Stimulated activated CD4-positive, alpha-beta T cell treated with anti-CD3 and anti-CD28 coated beads, Interleukin-1b, Interleukin-23, amount 100 ng/mL, for 24 hours (primary cell): ENCODE measurements at regions not wholly inside any gene's neighbourhood (a gene's known extent, or its start where the extent isn't known, plus 50 kb on each side); places are given as distances from the start of the nearest gene placed in this dataset.

Experiments
- DNase-seq, 4 experiments: peaks; one replicate each; pipeline ENCODE4 v3.0.0-alpha.2; 2020; ENCODE audit warnings: low read depth in 4 of 4, low spot score in 1 of 4

DNA sequence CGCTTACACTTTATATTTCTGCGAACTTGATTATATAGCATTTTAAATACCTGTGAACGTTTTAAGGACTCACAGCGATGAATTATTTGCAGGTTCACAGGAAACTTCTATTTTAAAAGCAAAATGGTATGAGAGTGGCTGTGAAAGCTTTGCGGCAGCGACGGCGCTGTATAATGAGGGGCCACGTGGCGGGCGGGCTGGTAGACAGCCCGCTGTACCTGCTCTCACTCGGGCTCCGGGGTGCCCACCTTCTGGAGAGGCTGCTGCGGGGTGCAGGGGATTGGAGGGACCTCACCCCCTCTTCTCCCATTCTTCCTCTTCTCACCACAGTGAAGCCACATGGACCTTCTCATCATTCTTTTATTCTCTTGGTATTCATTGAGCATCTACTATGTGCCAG, 164.2 kb upstream of the MYL2 start:
- DNase-seq: no peak

DNA sequence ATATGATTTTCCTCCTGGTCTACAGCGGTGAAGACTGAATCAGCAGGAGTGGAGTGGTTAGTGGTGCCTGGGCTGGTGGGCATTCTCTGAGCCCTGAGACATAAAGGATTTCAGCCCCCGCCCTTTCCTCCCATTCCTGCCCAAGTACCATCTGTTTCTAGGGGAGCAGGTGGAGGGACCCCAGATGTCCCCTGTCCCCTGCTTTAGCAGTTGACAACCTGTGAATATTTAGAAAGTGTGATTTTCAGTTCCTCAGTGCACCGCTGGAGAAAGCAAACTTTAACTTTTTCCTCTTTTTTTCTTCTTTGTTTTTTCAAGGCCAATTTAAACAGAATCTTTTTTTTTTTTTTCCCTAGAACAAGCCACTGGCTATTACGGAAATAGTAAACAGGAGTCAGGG, 163.8 kb upstream of the MYL2 start:
- no peak for DNase-seq

DNA sequence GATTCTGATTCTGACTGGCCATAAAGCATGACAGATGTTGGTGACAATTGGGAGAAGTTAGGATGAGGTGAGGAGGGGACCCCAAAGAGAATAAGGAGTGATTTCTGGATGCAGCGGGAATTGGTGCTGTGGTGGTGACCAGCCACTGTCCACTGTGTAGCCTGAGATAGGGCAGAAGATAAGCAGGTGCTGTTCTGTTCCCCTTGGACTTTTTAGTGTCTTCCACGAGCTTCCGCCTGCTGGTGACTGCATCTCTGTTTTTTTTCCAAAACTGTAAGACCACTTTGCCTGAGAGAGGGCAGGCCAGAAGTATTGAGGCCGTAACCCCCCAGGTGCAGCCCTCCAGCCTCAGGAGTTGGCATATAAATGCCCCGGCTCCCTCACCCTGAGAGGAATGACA, 161.2 kb upstream of the MYL2 start:
- no peak for DNase-seq

DNA sequence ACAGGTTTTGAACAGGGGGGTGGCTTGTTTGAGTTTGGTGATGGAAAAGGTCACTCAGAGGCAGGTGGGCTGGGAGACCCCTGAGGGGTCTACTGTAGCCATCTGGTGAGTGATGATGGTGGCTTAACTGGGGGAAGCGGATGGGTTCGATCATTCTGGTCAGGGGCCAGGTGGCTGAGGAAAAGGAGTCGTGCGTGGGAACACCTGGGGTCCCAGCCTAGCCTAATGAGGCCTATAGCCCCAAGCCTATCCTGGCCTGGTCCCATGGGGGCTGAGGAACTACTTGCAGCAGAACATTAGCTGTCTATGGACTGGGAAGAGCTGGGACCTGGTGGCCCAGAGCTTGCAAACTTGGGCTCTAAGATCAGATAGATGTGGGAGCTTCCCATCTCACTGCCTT, 158.4 kb upstream of the MYL2 start:
- no peak for DNase-seq

DNA sequence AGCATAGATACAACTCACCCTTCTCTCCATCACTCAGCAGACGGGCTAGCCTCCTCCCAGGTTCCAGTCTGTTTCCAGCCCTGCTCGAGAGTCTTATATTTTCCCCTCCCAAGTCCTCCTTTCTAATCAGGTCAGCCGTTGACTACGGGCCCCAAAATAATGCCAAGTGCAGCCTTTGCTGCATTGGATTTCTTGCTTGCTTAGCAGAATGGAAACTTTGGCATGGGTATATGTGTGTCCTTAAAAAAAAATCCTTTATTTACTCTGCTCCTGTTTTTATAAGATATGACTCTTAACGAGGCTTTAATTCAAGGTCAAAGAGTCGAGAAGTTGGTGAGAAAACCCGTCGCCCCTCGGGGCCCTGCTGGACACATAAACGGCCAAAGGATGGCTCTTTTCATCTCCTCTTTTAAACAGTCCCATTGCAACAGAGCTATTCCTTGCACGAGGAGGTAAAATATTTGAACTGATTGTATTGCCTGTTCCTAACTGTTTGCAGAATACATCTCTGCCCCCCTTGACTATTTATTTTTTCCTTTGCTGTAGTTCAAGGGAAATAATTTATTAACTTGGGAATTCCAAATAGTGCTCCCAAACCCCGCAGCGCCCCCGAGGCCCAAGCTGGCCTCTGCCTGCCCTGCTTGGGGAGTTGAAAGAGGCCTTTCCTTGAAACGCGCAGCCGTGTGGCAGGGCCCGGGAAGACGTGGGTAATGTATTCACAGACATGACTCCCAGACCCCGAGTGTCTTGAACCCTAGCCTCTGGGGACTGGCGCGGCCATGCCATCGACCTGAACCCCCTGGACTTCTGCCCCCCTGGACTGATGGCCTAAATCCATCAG, 156.5 kb upstream of the MYL2 start:
- no peak for DNase-seq

DNA sequence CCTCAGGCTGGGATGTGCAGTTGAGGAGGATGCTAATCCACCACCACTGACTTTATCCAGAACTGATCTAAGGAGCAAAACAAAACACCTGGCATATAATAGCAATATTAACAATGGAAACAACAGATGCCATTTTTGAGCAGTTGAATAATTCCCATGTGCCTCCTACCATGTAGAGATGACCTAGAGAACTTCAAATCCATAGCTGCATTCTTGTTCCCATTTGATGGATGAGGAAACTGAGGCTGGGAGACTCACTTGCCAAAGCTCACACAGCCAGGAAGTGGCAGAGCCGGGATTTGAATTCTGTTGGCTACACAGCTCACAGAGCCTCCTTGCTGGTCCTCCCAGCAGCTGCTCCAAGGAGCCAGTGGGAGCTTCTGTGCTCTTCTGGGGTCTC, 155.8 kb upstream of the MYL2 start:
- DNase-seq: no peak

DNA sequence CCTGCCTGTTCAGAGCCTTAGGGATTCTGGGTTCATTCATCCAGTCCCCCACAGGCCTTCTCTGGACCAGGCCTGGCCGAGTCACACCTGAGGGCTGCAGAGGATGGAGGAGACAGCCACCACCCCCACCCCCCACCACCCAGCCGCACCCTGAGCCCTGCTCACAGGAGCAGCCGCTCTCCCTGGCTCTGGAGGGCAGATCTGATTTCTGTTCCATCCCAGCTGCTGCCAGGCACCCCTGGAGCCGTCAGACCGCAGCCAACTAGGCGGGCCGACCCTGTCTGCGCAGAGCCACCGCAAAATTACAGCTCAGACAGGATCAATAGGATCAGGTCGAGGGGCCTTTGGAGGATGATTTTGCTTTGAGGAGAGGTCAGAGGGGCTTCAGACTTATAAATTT, 154.6 kb upstream of the MYL2 start:
- no peak for DNase-seq

DNA sequence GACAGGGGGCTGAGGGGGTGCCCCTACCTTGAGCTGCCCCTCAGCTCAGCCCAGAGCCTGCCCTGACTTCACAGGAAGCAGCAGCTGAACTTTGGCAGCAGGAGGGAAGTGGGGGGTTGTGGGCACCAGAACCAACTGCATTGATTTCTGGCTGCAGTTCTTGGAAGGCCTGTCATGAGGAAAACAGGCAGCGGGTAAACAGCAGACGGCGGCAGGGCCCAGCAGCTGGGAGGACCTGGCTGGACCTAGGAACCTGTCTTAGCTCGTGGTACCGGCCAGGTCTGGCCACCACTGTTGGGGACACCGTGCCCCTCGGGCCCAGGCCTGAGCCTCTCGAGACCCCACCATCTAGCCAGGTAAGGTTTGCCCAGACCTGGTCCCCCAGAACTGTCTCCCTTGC, 154.2 kb upstream of the MYL2 start:
- no peak for DNase-seq

DNA sequence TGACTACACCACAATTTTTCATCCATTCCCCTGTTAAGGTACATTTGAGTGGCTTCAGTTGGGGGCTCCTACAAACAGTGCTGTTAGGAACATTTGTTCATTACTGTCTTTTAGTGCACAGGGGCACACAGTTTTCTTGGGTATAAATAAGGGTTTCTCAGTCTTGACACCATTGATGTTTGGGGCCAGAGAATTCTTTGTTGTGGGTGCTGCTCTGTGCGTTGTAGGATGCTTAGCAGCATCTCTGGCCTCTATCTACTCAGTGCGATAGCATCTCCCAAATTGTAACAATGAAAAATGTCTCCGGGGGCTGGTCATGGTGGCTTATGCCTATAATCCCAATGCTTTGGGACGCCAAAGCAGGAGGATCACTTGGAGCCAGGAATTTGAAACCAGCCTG, 153.0 kb upstream of the MYL2 start:
- DNase-seq: no peak

DNA sequence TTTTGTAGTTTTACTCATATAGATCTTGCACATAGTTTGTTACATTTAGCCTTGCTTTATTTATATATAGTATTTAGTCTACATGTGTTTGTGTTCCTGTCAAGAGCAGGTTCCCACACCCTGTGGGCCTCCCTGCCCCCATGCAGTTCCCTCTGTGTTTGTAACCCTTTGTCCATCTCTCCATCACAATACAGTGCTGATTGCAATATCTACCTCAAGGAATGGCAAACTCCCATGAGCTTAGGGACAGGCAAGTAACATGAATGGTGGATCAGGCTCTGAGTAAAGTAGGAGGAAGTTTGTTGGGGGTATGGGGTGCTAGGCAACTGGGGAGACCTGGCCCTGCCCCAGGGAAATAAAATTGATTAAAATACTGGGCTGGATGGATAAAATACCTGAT, 151.9 kb upstream of the MYL2 start:
- DNase-seq: no peak

DNA sequence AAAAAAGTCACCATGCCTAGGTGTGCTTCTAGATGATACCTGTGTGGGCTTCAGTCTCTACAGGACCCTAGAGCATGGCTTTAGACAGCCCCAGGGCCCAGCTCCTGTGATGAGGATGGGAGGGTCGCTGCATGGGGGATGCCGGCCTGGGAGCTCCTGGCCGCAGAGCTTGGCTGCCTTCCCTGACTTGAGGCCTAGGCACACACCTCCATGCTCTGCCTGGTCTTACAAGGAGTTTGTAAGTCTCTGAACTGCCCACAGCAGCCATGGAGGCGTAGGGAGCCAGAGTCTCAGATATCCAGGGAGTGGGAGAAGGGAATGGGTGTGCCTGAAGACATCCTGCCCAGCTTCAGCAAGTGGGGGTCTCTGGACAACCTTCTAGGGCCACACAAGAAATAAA, 149.5 kb upstream of the MYL2 start:
- no peak for DNase-seq

DNA sequence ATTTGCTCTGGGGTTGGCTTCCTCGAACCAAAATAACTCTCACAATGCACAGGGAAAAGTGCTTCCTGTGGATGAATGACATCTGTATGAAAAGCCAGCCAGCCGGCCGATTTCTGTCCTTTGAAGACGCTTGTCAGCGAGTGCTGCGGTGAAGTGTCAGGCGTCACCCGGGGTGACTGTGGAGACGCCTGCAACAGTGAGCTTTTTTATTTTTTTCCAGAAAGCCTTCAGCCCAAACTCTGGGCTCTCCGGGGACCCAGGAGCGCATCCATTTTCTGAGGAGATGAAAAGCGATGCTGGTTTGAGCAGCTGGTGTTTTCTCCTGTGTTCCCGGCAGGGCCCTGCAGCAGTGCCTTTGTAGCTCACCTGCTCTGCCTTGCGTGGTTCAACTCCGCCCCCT, 147.9 kb upstream of the MYL2 start:
- no peak for DNase-seq

DNA sequence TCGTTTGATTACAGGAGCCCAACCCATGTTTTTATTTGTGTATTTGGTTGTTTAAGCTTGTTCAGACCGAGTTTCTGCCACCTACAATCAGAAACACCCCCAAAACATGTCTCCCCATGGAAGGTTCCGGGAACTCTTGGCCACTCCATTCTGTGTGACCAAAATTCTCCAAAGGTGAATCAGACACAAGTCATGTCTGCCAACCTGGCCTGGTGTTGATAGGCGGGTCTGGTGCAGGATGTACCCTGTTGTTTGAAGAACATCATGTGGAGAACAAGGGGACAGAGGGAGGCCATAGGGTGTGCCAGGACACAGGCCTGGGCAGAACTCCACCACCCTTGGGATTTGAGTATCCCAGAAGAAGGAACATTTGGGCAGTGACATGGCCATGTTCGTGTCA, 147.1 kb upstream of the MYL2 start:
- no peak for DNase-seq

DNA sequence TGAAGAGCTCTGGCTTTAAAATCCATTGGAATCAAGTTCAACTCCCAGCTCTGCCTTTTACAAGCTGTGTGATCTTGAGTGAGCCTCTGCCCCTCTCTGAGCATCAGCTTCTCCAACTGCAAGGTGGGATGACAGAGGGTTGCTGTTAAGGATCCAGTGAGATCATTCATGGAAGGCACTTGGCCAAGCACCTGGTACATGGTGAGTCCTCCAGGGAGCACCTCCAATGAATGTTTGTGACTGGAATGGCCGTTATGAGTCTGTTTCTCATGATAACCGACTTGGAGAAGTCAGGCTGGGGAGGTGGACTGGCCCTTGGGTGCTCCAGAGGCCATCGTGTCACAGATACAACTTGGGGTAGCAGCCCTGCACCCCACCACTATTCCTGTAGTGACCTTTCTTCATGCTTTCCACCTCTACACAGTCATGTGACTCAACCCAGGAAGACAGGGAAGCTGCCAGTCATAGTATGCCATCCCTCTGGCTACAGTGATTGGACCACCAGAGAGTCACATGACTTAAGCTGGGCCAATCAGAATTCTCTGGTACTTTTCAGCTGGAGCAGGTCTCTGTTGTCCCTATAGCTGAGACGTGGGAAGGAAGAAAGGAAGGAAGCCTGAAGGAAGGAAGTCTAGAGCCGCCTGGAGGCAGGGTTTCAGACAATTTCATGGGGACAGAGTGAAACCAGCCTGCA, 146.5 kb upstream of the MYL2 start:
- no peak for DNase-seq

DNA sequence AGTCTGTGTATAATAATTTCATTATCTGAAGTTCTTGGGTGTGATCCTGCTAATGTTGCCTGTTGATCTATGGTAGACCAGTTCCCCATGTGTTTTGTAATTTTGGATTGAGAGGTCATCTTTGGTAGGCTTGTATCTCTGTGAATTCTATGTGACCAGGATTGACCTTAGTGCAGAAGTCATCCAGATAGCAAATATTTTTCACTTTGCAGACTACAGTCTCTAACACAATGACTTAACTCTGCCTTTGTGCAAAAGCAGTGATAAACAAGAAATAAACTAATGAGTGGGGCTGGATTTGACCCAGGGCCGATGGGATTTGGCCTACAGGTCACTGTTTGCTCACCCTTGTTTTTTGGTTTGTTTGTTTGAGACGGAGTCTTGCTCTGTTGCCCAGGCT, 144.6 kb upstream of the MYL2 start:
- DNase-seq: no peak

DNA sequence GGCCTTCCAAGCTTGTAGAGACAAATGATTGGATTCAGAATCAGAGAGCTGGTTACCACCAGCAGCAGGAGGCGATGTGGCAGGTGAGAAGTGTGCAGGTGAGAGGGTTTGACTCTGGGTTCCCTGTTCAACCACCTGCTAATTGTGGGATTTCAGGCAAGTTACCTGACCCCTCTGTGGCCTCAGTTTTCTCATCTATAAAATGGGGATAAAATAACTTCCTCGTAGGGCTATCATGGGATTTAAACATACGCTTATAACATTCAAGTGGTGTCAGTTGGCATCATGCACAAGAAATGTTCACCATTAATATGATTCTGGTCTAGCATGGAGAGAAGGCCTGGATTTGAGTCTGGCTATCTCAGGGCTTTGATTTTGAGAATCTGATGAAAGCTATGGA, 143.8 kb upstream of the MYL2 start:
- DNase-seq: no peak

DNA sequence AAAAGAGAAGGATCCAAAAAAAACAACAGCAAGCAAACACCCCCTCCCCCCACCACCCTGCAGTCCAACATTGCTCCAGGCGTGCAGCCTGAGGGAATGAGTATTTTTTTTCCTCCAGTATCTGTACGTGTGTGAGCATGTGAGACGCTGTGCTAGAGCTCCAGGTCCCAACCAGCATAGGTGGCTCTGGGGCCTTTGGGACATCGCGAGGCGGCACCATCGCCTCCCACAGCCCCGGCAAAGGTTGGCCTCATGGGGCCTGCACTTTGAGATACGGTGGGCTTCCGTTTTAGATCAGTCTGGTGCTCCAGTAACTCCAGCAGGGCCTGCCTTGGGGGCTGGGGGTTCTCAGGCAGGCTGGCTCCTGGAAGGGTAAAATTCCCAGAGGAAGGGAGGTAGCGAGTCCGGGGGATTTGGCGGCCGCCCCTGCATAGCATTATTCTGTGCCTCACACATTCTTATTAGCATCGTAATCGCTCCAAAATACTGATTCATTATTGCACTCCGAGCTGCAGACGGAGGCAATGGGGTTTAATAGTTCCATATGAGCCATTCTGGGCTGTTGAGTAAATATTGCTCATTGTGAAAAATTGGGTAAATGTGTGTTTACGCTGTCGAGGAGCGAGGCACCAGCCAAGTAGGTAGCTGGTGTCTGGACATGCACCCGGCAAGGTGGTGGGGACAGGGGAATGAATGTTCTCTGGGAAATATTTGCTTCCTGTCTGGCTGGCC, 143.1 kb upstream of the MYL2 start:
- no peak for DNase-seq

DNA sequence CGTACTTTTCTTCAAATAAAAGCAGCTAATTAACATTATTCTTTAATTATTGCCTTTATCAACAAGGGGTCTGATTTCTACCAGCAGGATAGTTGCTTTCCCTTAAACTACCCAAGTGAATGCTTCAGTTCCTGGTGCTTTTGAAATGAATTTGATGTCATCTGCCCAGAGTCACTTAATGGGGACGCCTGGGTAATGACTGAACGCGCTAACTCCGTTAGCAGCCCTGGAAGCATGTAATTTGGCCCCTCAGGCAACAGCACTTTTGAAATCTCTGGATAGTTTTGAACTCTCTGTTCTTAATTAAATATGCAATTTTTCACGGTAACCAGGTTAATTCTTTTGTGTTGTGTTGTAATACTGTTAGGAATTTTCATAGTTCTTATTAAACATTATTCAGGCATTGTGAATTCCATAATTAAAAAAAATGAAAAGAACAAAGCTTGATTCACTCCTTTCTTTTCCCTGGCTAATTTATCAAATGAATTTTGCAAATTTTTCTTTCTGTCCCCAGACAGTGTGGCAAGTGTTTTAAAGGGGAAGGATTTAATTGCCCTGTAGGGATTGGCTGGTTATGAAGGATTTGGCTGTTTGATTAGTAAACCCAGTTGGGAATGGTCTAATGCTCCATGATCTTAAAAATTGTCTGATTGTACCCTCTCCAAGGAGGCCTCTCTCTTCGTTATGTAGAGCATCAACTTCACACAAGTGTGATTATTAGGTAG, 137.5 kb upstream of the MYL2 start:
- DNase-seq: no peak

DNA sequence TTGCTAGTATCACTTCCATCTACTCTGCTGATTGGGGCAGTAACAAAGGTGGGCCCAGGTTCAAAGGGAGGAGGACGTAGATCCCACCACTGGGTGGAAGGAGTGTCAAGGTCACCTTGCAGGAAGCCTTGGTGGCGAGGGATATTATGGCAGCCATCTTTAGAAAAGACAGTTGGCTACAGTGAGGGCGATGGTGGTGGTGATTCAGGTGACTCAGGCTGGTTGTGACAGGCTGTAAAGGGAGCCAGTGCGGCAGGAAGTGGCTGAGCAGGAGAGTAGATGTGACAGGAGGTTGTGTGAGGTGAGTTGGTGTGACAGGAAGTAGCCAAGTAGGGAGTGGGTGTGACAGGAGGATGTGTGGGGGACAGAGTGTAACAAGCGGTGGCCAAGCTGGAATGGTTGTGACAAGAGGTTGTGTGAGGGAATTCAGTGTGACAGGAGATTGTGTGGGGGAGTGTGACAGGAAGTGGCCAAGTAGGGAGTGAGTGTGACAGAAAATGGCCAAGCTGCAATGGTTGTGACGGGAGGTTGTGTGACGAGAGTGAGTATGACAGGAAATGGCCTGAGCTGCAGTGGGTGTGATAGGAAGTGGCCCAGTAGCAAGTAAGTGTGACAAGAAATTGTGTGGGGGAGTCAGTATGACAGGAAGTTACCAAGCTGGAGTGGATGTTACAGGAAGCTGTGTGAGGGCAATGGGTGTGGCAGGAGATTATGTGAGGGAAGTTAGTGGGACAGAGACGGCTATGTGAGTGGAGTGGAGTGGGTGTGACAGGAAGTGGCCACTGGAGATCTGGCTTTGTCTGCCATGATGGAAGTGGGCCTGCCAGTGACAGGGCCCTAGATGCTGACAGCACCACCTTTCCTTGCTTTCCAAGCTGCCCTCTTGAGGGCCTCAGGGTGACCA, 136.5 kb upstream of the MYL2 start:
- DNase-seq: peak; percentile 22 to 48 (median 32)

DNA sequence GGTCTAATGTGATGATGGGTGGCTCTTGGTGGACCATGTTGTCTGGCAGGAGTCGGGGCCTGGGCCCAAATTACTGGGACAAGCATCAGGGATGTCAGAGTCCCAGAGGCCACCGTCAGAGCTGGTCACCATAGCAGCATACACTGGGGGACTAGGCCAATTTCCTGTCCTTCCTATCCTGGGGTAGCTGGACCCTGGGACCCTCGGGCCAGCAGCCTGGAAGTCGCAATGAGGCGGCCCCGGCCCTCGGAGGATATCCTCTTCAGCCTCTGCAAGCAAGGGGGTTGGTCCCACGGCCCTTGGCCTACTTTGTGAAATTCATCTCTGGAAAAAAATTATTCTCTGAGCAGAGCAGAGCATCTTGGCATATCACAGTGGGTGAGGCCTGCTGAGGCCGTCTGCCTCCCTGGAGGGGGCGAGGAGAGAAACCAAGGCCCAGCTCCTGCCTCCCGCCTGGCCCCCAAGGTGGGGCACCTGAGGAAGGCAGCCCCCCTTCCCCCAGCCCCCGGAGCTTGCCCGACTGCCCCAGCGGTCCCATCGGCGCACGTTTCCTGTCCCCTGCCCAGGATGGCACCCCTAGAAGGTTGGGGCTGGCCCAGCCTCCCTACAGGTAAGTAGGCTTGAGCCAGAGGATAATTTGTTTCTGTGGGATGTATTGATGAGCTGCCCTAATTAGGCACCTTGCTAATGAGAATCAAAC, 135.0 kb upstream of the MYL2 start:
- DNase-seq: no peak
